MM.1S (cell line): ENCODE measurements at regions not wholly inside any gene's neighbourhood (a gene's known extent, or its start where the extent isn't known, plus 50 kb on each side); places are given as distances from the start of the nearest gene placed in this dataset.

Experiments used
- DNase-seq: peaks from one replicate; pipeline ENCODE4 v3.0.0-alpha.2; 2015
- H2AFZ ChIP-seq: fragments of 300-600 bp; sonication (generic); 2 replicates; pipeline ENCODE4 v1.6.0; 2016; ENCODE audit warnings: antibody characterized with exemption, low read length
- H3F3A ChIP-seq: fragments of 300-600 bp; sonication (generic); 2 replicates; pipeline ENCODE4 v1.6.1; 2016; ENCODE audit warnings: mild to moderate bottlenecking, antibody characterized with exemption, low read length, moderate library complexity, mixed read lengths; ENCODE audit not compliant: insufficient read depth
- H3K27ac ChIP-seq: fragments of 300-600 bp; sonication (generic); 2 replicates; pipeline ENCODE4 v1.5.1; 2016; ENCODE audit warnings: mild to moderate bottlenecking, low read length
- H3K27me3 ChIP-seq: fragments of 300-600 bp; sonication (generic); replicated peaks from 2 replicates; pipeline ENCODE4 v1.6.0; 2016; ENCODE audit warnings: low read length; ENCODE audit not compliant: insufficient read depth
- H3K36me3 ChIP-seq: fragments of 300-600 bp; sonication (generic); replicated peaks from 2 replicates; pipeline ENCODE4 v1.6.1; 2016; ENCODE audit warnings: mild to moderate bottlenecking, low read length, mixed read lengths; ENCODE audit not compliant: insufficient read depth
- H3K4me1 ChIP-seq: fragments of 300-600 bp; sonication (generic); 2 replicates; pipeline ENCODE4 v1.6.1; 2016; ENCODE audit warnings: low read length, mixed read lengths
- H3K4me2 ChIP-seq: fragments of 300-600 bp; sonication (generic); 2 replicates; pipeline ENCODE4 v1.6.0; 2016; ENCODE audit warnings: low read depth, low read length
- H3K4me3 ChIP-seq: fragments of 300-600 bp; sonication (generic); 2 replicates; pipeline ENCODE4 v1.5.1; 2016; ENCODE audit warnings: low read length, mixed read lengths
- H3K79me2 ChIP-seq: fragments of 300-600 bp; sonication (generic); 2 replicates; pipeline ENCODE4 v1.6.1; 2016; ENCODE audit warnings: mixed run types, low read length, mixed read lengths
- H3K9ac ChIP-seq: fragments of 300-600 bp; sonication (generic); 2 replicates; pipeline ENCODE4 v1.6.1; 2016; ENCODE audit warnings: low read length, mixed read lengths
- H3K9me2 ChIP-seq: fragments of 300-600 bp; sonication (generic); replicated peaks from 2 replicates; pipeline ENCODE4 v1.6.1; 2016; ENCODE audit warnings: mild to moderate bottlenecking, low read length, mixed read lengths; ENCODE audit not compliant: insufficient read depth
- H3K9me3 ChIP-seq: fragments of 300-600 bp; sonication (generic); replicated peaks from 2 replicates; pipeline ENCODE4 v1.6.1; 2016; ENCODE audit warnings: mild to moderate bottlenecking, low read length, mixed read lengths; ENCODE audit not compliant: insufficient read depth
- H4K20me1 ChIP-seq: fragments of 300-600 bp; sonication (generic); 2 replicates; pipeline ENCODE4 v1.6.1; 2016; ENCODE audit warnings: mild to moderate bottlenecking, low read length, moderate library complexity, mixed read lengths; ENCODE audit not compliant: insufficient read depth
- EZH2 ChIP-seq: fragments of 300-600 bp; sonication (generic); optimal IDR thresholded peaks from 2 replicates; pipeline ENCODE3; 2017; ENCODE audit warnings: low read depth, mild to moderate bottlenecking, antibody characterized with exemption, low read length, mixed read lengths
- EZH2phosphoT487 ChIP-seq: fragments of 300-600 bp; sonication (generic); IDR thresholded peaks from 2 replicates; pipeline ENCODE4 v1.6.1; 2018; ENCODE audit warnings: antibody characterized with exemption, low read length
- TF ChIP-seq, protein P1 (sequence below): fragments of 300-600 bp; sonication (generic); IDR thresholded peaks from 2 replicates; pipeline ENCODE4 v1.5.1; 2016; ENCODE audit warnings: antibody characterized with exemption, low read length, mixed read lengths

DNA sequence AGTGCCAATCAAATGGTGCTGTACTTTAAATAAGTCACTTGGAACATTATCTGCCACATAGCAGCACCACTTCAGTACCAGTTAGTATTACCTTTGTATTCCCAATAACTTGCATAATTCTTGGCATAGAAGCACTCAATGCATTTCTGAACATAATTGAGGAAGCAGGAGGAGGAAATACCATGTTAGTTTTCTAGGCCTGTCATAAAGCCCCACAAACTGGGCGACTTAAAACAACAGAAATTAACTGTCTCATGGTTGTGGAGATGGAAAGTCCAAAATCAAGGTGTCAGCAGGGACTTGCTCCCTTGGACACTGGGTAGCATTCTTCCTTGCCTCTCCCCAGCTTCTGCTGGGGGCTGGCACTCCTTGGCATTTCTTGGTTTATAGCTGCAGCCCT, 296.2 kb downstream of the HS3ST1 start:
- no peak overlapping the region for H2AFZ ChIP-seq
- H3K4me1 ChIP-seq = peaks cover 28% of the 10 kb centered on the region
- no peak overlapping the region for H3K4me2 ChIP-seq
- H3K27ac ChIP-seq = no peak overlapping the region
- H3F3A ChIP-seq = peaks cover 10% of the 10 kb centered on the region; the same call in 1 of the 2 replicates
- H3K36me3 ChIP-seq = no peaks in the 10 kb centered on the region
- H3K9me2 ChIP-seq = no peaks in the 10 kb centered on the region
- DNase-seq = no peak
- no peak overlapping the region for H3K4me3 ChIP-seq
- TF ChIP-seq EZH2phosphoT487 = no peak
- TF ChIP-seq, protein P1, sequence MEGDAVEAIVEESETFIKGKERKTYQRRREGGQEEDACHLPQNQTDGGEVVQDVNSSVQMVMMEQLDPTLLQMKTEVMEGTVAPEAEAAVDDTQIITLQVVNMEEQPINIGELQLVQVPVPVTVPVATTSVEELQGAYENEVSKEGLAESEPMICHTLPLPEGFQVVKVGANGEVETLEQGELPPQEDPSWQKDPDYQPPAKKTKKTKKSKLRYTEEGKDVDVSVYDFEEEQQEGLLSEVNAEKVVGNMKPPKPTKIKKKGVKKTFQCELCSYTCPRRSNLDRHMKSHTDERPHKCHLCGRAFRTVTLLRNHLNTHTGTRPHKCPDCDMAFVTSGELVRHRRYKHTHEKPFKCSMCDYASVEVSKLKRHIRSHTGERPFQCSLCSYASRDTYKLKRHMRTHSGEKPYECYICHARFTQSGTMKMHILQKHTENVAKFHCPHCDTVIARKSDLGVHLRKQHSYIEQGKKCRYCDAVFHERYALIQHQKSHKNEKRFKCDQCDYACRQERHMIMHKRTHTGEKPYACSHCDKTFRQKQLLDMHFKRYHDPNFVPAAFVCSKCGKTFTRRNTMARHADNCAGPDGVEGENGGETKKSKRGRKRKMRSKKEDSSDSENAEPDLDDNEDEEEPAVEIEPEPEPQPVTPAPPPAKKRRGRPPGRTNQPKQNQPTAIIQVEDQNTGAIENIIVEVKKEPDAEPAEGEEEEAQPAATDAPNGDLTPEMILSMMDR = no peak
- no peak for TF ChIP-seq EZH2
- no peaks in the 10 kb centered on the region for H3K9me3 ChIP-seq
- no peak overlapping the region for H3K9ac ChIP-seq
- H3K79me2 ChIP-seq = no peaks in the 10 kb centered on the region
- no peaks in the 10 kb centered on the region for H4K20me1 ChIP-seq
- no peaks in the 10 kb centered on the region for H3K27me3 ChIP-seq

DNA sequence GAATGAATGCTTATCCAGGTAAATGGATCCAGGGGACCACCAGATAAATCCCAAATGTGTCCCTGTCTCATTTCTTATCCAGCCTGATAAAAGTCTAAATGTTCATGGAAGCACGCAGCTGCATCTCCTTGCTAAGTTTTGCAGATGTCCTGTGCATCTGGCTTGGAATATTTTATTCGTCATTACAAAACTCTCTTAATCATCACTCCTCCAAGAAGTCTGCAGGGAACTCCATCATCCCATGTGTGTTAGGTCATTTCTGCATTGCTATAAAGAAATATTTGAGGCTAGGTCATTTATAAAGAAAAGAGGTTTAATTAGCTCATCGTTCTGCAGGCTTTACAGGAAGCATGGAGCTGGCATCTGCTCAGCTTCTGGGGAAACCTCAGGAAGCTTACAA, 297.2 kb downstream of the HS3ST1 start:
- H3K4me3 ChIP-seq = no peak overlapping the region
- H3K9me3 ChIP-seq = no peaks in the 10 kb centered on the region
- DNase-seq = no peak
- H3K4me1 ChIP-seq = peaks cover 28% of the 10 kb centered on the region
- H3F3A ChIP-seq = peaks cover 10% of the 10 kb centered on the region; the same call in 1 of the 2 replicates
- no peaks in the 10 kb centered on the region for H3K27me3 ChIP-seq
- no peak overlapping the region for H2AFZ ChIP-seq
- H3K9ac ChIP-seq = no peak overlapping the region
- no peak overlapping the region for H3K4me2 ChIP-seq
- H3K79me2 ChIP-seq = no peaks in the 10 kb centered on the region
- no peak overlapping the region for H3K27ac ChIP-seq
- no peaks in the 10 kb centered on the region for H4K20me1 ChIP-seq
- TF ChIP-seq EZH2 (no peak), EZH2phosphoT487 (no peak)
- TF ChIP-seq, protein P1 = no peak
- no peaks in the 10 kb centered on the region for H3K9me2 ChIP-seq
- no peaks in the 10 kb centered on the region for H3K36me3 ChIP-seq

DNA sequence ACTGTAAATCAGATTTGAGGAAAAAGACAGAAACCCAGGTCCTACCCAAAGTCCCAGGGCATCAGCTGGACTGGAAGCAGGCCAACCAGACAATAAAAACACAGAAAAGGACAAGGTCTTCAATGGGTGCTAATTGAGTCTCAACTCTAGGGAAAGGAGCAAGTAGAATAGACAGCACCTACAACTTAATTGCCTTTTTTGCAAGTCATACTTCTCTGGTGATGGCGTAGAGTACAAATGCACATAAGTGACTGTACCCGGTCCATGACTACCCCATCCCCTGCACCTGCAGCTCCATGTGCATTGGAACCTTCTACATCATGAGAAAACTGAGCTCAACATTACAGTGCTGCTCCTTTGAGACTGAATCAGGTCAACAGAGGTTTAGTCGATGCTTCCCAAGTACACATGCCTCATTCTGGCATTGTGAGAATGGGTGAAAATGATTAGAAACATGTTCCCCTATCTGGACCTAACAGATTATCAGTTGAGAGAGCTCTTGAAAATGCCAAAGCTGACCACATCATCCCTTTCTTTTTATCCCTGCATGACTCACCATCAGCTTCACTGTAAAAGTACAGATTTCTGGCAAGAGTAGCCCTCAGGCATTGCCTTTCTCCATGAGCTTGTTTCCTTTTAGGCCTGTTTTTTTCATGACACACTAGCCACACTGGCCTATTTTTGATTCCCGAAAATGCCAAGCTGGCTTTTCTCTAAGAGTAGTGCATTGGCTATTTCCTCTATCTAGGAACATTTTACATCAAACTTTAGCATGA, 298.3 kb downstream of the HS3ST1 start:
- Histone ChIP-seq H2AFZ (peak overlapping the region; percentile 4), H3K4me1 (peaks cover 28% of the 10 kb centered on the region), H3K27me3 (no peaks in the 10 kb centered on the region), H3K9me3 (no peaks in the 10 kb centered on the region), H3K9ac (no peak overlapping the region), H3K27ac (peak overlapping the region; percentile 45; the same call in 1 of the 2 replicates), H3K79me2 (no peaks in the 10 kb centered on the region), H3K9me2 (no peaks in the 10 kb centered on the region), H3F3A (peaks cover 10% of the 10 kb centered on the region; the same call in 1 of the 2 replicates), H3K4me3 (no peak overlapping the region), H3K36me3 (no peaks in the 10 kb centered on the region), H3K4me2 (peak overlapping the region; percentile 47), H4K20me1 (no peaks in the 10 kb centered on the region)
- DNase-seq = peak; percentile 46
- TF ChIP-seq EZH2 (no peak), EZH2phosphoT487 (no peak)
- TF ChIP-seq, protein P1 = no peak
